OCI-M2 (cell line): ENCODE measurements at regions not wholly inside any gene's neighbourhood (a gene's known extent, or its start where the extent isn't known, plus 50 kb on each side); places are given as distances from the start of the nearest gene placed in this dataset.

ENCODE experiments used
- DNase-seq: peaks from one replicate; lab custom pipeline; 2025; ENCODE audit not compliant: unreplicated experiment; lab: John Stamatoyannopoulos, UW

- DNase-seq: no peak
These were observed 755.2 kb upstream of the ACO1 start for GRCh38 chr9:31629292-31629691.

GRCh38 chr9:31637265-31637664 is 747.2 kb upstream of the ACO1 start:
- DNase-seq: no peak

- no peak for DNase-seq
These were observed 746.6 kb upstream of the ACO1 start for GRCh38 chr9:31637861-31638260.

- no peak for DNase-seq
These were observed 745.0 kb upstream of the ACO1 start for GRCh38 chr9:31639451-31639850.

- DNase-seq: no peak
These were observed 715.1 kb upstream of the ACO1 start for GRCh38 chr9:31669311-31669710.

GRCh38 chr9:31671011-31671410 is 713.4 kb upstream of the ACO1 start:
- no peak for DNase-seq

GRCh38 chr9:31674264-31674663 is 710.2 kb upstream of the ACO1 start:
- no peak for DNase-seq

GRCh38 chr9:31677415-31677814 is 707.0 kb upstream of the ACO1 start:
- DNase-seq: no peak

GRCh38 chr9:31677877-31678276 is 706.6 kb upstream of the ACO1 start:
- DNase-seq: no peak

- DNase-seq: no peak
These were observed 701.3 kb upstream of the ACO1 start for GRCh38 chr9:31683116-31683515.

- no peak for DNase-seq
These were observed 686.5 kb upstream of the ACO1 start for GRCh38 chr9:31697956-31698355.

GRCh38 chr9:31699836-31700235 is 684.6 kb upstream of the ACO1 start:
- DNase-seq: no peak

- no peak for DNase-seq
These were observed 684.0 kb upstream of the ACO1 start for GRCh38 chr9:31700252-31701045.

- DNase-seq: no peak
These were observed 681.5 kb upstream of the ACO1 start for GRCh38 chr9:31702957-31703356.

- DNase-seq: no peak
These were observed 669.2 kb upstream of the ACO1 start for GRCh38 chr9:31715250-31715649.

- no peak for DNase-seq
These were observed 665.2 kb upstream of the ACO1 start for GRCh38 chr9:31719262-31719661.

- DNase-seq: no peak
These were observed 654.0 kb upstream of the ACO1 start for GRCh38 chr9:31730398-31730797.

GRCh38 chr9:31733166-31733565 is 651.3 kb upstream of the ACO1 start:
- DNase-seq: no peak

- no peak for DNase-seq
These were observed 647.8 kb upstream of the ACO1 start for GRCh38 chr9:31736581-31737179.

GRCh38 chr9:31740705-31741104 is 643.7 kb upstream of the ACO1 start:
- no peak for DNase-seq

GRCh38 chr9:31744589-31744988 is 639.9 kb upstream of the ACO1 start:
- no peak for DNase-seq

- DNase-seq: no peak
These were observed 639.0 kb upstream of the ACO1 start for GRCh38 chr9:31745468-31745867.

GRCh38 chr9:31745886-31746285 is 638.6 kb upstream of the ACO1 start:
- no peak for DNase-seq
